COLO668 (cell line): ENCODE measurements at regions not wholly inside any gene's neighbourhood (a gene's known extent, or its start where the extent isn't known, plus 50 kb on each side); places are given as distances from the start of the nearest gene placed in this dataset.
"Not testable (repeated sequence)": the region's sequence is repeated elsewhere in the genome, so short reads cannot be mapped to it uniquely, and the experiment has no call there.

Experiments
- DNase-seq: peaks from one replicate; lab custom pipeline; 2025; ENCODE audit not compliant: unreplicated experiment; lab: John Stamatoyannopoulos, UW

DNA sequence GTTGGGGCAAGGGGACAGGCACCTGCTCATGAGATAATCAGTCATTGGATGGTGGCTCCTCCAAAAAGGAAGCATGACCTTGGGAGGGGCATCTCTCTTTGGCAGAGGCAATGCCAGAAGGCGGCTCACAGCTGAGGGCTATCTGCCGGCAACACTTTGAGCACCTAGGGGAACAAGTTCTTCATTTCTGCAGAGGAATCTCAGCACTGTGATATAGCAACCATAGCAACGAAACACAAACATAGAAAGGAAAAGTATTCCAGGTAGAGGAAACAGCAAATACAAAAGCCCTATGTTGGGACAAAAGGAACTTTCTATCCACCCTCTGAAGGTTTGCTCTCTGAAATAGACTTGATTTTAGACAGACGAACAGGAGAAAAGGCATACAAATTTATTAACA, 89.1 kb upstream of the NEDD4L start:
- no peak for DNase-seq

DNA sequence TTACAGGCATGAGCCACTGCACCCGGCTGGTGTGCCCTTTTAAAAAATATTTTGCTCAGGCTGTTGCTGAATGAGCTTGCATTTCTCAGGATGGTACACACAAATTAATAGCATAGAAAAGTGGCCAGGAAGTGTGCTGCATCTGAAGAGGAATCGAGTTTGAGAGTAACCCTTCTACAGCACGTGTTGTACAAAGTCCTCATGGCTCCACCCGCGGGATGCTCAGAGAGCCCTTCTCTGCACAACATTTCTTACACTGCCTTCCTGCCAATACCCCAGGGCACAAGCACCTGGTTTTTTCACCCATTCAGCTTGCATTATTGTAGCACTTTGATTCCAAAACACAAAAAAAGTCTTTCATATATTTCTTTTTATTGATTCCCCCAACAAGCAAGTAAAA, 90.1 kb upstream of the NEDD4L start:
- DNase-seq = no peak

GRCh38 chr18:57951999-57952774, 91.8 kb upstream of the NEDD4L start:
- no peak for DNase-seq

GRCh38 chr18:57951117-57951796, 92.8 kb upstream of the NEDD4L start:
- no peak for DNase-seq

GRCh38 chr18:57950542-57950941, 93.5 kb upstream of the NEDD4L start:
- DNase-seq = no peak

GRCh38 chr18:57949335-57949734, 94.7 kb upstream of the NEDD4L start:
- not testable (repeated sequence) for DNase-seq

- DNase-seq = no peak
These were observed 96.9 kb upstream of the NEDD4L start for GRCh38 chr18:57947117-57947516.

GRCh38 chr18:57943723-57944122, 100.3 kb upstream of the NEDD4L start:
- DNase-seq = no peak

GRCh38 chr18:57942493-57942892, 101.5 kb upstream of the NEDD4L start:
- no peak for DNase-seq

GRCh38 chr18:57941841-57942489, 102.1 kb upstream of the NEDD4L start:
- DNase-seq = no peak

DNA sequence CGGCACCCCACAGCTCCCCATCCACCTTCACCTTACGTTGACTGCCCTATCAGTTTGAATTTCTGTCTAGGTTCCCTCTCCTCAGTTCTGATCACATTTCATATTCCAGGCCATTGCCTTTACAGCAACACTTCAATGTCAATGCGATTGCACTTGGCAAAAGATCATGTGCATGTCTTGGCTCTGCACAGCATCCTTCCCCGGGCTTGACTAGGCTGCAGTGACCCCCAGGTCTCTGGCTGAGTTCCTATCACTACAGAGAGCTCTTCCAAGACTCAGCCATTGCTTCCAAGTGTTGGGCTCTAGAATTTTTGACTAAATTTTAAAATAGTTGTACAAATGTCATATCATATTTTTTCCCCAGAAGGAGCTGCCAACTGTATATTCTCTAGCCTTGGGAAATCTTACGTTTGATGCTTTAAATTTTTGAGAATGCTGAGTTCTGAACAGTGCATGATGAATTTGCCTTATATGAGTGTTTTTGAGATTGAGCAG, 103.8 kb upstream of the NEDD4L start:
- DNase-seq = no peak

DNA sequence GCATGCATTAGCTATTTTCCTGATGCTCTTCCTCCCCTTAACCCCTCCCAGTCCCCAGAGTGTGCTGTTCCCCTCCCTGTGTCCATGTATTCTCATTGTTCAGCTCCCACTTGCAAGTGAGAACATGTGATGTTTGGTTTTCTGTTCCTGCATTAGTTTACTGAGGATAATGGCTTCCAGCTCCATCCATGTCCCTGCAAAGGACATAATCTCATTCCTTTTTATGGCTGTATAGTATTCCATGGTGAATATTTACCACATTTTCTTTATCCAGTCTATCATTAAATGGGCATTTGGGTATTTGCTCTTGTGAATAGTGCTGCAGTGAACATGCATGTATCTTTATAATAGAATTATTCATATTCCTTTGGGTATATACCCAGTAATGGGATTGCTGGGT, 109.7 kb upstream of the NEDD4L start:
- not testable (repeated sequence) for DNase-seq

- DNase-seq = peak; percentile 32
These were observed 113.0 kb upstream of the NEDD4L start for GRCh38 chr18:57931038-57931437.

DNA sequence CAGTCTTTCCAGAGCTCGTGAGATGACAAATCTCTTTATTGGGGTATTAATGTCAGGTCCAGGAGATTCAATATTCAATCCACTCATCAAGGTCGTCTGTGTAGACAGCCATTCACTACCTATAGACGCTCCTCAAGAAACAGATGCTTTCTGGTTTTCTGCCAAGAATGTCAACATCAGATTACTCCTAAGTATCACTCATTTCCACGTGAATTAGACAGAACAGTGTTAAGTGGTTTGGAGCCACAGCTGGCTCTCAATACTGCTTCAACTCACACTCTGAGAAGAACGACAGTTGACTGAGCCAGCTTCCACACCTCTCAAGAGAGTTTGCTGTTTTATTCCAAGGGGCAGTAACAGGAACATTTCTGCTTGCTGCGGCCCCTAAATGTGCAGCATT, 113.5 kb upstream of the NEDD4L start:
- DNase-seq = no peak

DNA sequence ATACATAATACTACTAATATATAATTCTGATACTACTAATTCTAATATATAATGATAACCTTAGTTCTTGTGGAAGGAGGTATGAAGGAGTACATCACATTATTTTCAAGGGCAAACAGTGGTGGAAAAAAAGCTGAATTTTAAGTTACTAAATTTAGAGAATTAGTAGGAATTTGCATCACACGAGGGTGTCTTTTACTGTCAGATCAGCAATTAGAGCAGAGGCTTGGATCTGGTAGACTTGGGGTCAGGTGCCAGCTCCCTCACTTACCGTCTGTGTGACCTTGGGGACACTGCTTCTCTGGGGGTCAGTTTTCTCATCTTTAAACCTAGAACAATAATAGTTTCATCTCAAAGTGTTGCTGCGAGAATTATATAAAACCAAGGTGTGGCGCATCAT, 114.1 kb upstream of the NEDD4L start:
- DNase-seq = no peak

GRCh38 chr18:57928466-57928865, 115.6 kb upstream of the NEDD4L start:
- DNase-seq = no peak

- no peak for DNase-seq
These were observed 116.5 kb upstream of the NEDD4L start for GRCh38 chr18:57927511-57927910.

DNA sequence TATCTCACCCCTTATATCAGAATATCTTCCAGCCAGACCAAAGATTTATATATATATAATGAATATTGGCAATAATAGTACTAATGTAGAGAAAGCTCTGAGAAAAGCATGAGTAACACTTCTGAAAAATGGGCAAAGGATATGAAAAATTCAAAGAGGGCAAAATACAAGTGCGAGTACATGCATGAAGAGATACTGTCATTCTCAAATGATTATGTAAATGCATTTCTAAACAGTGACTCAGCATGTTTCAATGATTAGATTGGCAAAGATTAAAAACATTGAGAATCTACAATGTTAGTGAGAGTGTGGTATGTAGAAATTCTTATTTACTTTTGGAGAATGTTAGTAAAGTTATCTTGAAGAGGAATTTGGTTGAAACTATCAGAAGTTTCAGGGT, 118.3 kb upstream of the NEDD4L start:
- no peak for DNase-seq

DNA sequence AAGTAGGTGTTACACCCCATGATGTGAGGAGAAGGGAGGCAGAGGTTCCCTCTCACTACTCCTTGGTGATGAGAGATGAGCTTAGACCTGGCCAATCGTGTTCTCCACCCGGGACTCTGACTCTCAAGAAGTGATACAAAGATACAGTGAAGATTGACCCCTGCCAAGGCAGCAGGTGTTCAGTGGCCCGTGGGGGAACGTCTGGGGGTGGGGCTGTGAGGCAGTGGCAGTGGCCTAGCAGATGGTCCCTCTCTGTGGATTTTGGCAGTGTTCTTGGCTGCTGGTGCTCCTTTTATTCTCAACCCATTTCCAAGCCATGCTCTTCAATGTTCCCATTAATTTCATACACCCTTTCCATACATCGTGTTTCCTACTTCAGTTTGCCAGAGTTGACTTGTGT, 120.4 kb upstream of the NEDD4L start:
- no peak for DNase-seq

- DNase-seq = no peak
These were observed 119.8 kb upstream of the ATP8B1 start for GRCh38 chr18:57922885-57923284.

GRCh38 chr18:57921708-57922107, 118.6 kb upstream of the ATP8B1 start:
- peak; percentile 33 for DNase-seq

- no peak for DNase-seq
These were observed 116.9 kb upstream of the ATP8B1 start for GRCh38 chr18:57920036-57920435.
